T follicular helper cell (primary cell): ENCODE measurements at regions not wholly inside any gene's neighbourhood (a gene's known extent, or its start where the extent isn't known, plus 50 kb on each side); places are given as distances from the start of the nearest gene placed in this dataset.

Experiments
- DNase-seq: peaks from one replicate; pipeline ENCODE4 v3.0.0-alpha.2; 2020; ENCODE audit warnings: low read depth

- no peak for DNase-seq
Measured at GRCh38 chr13:106433066-106433465, 102.4 kb downstream of the EFNB2 start.

- no peak for DNase-seq
Measured at GRCh38 chr13:106432636-106433035, 102.8 kb downstream of the EFNB2 start.

GRCh38 chr13:106426909-106427308 lies 108.6 kb downstream of the EFNB2 start:
- no peak for DNase-seq

GRCh38 chr13:106425661-106426060 lies 109.8 kb downstream of the EFNB2 start:
- DNase-seq, result no peak

GRCh38 chr13:106424805-106425204 lies 110.7 kb downstream of the EFNB2 start:
- no peak for DNase-seq

- no peak for DNase-seq
Measured at GRCh38 chr13:106423530-106423929, 111.9 kb downstream of the EFNB2 start.

GRCh38 chr13:106418556-106418955 lies 116.9 kb downstream of the EFNB2 start:
- DNase-seq, result no peak

GRCh38 chr13:106417467-106418110 lies 117.9 kb downstream of the EFNB2 start:
- no peak for DNase-seq

GRCh38 chr13:106416645-106417044 lies 118.8 kb downstream of the EFNB2 start:
- DNase-seq, result no peak

GRCh38 chr13:106415971-106416370 lies 119.5 kb downstream of the EFNB2 start:
- DNase-seq, result no peak

- DNase-seq, result no peak
Measured at GRCh38 chr13:106415442-106415841, 120.0 kb downstream of the EFNB2 start.

GRCh38 chr13:106407338-106407737 lies 128.1 kb downstream of the EFNB2 start:
- DNase-seq, result no peak

GRCh38 chr13:106405731-106406130 lies 129.7 kb downstream of the EFNB2 start:
- DNase-seq, result no peak

- DNase-seq, result no peak
Measured at GRCh38 chr13:106403280-106403679, 132.2 kb downstream of the EFNB2 start.

- DNase-seq, result no peak
Measured at GRCh38 chr13:106402866-106403265, 132.6 kb downstream of the EFNB2 start.

- no peak for DNase-seq
Measured at GRCh38 chr13:106401081-106401480, 134.4 kb downstream of the EFNB2 start.

GRCh38 chr13:106400289-106400688 lies 135.2 kb downstream of the EFNB2 start:
- DNase-seq, result no peak

- DNase-seq, result no peak
Measured at GRCh38 chr13:106398289-106398688, 137.2 kb downstream of the EFNB2 start.

GRCh38 chr13:106393776-106394175 lies 141.7 kb downstream of the EFNB2 start:
- DNase-seq, result no peak

- no peak for DNase-seq
Measured at GRCh38 chr13:106391681-106392080, 143.8 kb downstream of the EFNB2 start.

- no peak for DNase-seq
Measured at GRCh38 chr13:106391271-106391670, 144.2 kb downstream of the EFNB2 start.

- DNase-seq, result no peak
Measured at GRCh38 chr13:106390367-106390766, 145.1 kb downstream of the EFNB2 start.

- DNase-seq, result no peak
Measured at GRCh38 chr13:106385654-106386053, 149.8 kb downstream of the EFNB2 start.

GRCh38 chr13:106384516-106384915 lies 150.9 kb downstream of the EFNB2 start:
- no peak for DNase-seq
